ENCODE measurements at regions not wholly inside any gene's neighbourhood (a gene's known extent, or its start where the extent isn't known, plus 50 kb on each side); places are given as distances from the start of the nearest gene placed in this dataset.

GRCh38 chr7:10910447-10910846 is 63.2 kb upstream of the PHF14 start:
- no peak for TF ChIP-seq CTCF (IDR thresholded peaks at IDR 0.05)
- TF ChIP-seq POLR2A (IDR thresholded peaks at IDR 0.05), result no peak
- no peak for TF ChIP-seq EP300 (IDR thresholded peaks at IDR 0.05)
